ENCODE measurements at regions not wholly inside any gene's neighbourhood (a gene's known extent, or its start where the extent isn't known, plus 50 kb on each side); places are given as distances from the start of the nearest gene placed in this dataset.

- no peak for DNase-seq
Measured at GRCh38 chr5:77948476-77948875, 172.3 kb upstream of the TBCA start.

GRCh38 chr5:77947041-77947428 is 170.9 kb upstream of the TBCA start:
- no peak for DNase-seq

- DNase-seq, result no peak
Measured at GRCh38 chr5:77946381-77947040, 170.4 kb upstream of the TBCA start.

- no peak for DNase-seq
Measured at GRCh38 chr5:77945874-77946273, 169.7 kb upstream of the TBCA start.

GRCh38 chr5:77944757-77945340 is 168.7 kb upstream of the TBCA start:
- DNase-seq, result no peak

DNA sequence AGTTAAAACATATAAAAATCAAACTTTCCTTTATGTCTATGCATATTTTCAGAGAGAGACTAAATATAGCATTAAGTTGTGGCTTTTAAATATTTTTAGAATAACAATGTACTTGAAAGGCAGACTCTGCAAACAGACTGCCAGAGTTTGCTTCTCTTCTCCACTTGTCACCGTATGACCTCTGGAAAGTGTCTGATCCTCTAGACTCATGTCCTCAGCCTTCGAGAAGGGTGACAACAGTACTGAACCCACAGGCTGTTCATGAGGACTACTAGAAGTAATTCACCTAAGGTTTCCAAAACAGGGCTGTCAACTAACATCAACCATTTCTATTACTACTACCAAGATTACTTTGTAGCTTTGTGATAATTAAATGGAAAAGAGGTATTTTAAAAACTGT is 167.7 kb upstream of the TBCA start:
- DNase-seq, result no peak

DNA sequence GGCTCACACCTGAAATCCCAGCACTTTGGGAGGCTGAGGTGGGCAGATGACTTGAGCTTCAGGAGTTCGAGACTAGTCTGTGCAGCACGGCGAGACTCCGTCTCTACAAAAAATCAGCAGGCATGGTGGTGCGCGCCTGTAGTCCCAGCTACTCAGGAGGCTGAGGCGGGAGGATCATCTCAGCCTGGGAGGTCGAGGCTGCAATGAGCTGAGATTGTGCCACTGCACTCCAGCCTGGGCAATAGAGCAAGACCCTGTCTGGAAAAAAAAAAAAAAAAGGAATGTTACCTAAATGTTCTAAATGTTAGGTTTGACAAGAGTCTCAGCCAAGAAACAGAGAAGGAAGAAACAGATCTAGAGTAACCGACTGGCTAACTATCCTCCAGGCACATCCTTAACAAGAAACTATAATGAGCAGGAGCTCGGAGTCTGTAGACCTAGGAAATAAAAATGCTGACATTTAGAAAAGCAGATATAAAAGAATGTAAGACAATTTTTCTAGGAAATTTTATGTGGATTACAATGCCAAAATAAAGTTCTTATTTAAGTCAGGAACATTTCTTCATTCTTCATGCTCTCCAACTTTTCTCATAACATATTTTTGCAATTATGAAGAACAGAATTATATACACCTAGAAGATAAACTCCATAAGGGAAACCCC is 166.6 kb upstream of the TBCA start:
- DNase-seq, result no peak

GRCh38 chr5:77937015-77937908 is 161.1 kb upstream of the TBCA start:
- DNase-seq, result no peak

DNA sequence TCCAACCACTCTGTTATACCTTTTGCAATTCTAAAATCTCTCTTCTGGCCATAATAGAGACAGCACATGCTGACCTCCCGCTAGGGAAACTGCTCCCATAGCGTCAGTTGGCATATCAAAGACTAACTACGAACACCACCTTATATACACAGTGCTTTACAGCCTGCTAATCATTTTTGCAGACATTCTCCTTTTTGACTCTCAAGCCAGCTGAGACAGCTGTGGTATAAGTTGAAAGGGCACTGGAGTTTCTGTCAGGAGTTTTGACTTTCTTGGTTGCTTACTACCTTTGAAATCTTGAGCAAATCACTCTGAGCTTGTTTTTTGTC is 160.2 kb upstream of the TBCA start:
- no peak for DNase-seq

GRCh38 chr5:77935506-77936364 is 159.6 kb upstream of the TBCA start:
- no peak for DNase-seq

- DNase-seq, result no peak
Measured at GRCh38 chr5:77928776-77929300, 152.7 kb upstream of the TBCA start.

GRCh38 chr5:77926337-77926736 is 150.2 kb upstream of the TBCA start:
- no peak for DNase-seq

DNA sequence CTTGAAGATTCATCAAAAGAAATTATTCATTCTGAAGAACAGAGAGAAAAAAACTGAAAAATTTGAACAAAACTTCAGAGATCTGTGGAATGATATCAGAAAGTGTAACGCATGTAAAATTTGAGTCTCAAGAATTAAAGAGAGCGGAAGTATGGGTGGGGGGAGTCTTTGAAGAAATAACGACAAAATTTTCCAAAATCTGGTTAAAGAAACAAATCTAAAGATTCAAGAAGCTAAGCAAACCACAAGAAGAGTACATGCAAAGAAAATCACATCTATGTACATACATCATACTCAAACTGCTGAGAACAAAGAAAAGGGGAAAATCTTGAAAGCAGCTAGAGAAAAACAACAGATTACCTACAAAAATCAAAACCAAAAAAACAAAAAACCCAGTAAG is 149.4 kb upstream of the TBCA start:
- no peak for DNase-seq

DNA sequence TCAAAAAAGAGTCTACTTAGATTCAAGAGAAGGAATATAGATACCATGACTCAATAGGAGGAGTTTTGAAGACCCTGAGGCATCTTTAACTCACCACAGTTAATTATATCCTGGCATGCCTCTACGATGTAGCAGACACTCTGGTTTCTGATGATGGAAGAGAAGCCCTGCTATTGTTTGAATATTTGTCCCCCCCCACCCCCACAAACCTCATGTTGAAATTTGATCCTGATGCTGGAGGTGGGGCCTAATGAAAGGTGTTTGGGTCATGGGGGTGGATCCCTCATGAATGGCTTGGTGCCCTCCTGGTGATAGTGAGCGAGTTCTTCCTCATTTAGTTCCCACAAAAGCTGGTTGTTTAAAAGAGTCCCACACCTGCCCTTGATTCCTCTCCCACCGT is 147.9 kb upstream of the TBCA start:
- DNase-seq, result no peak

DNA sequence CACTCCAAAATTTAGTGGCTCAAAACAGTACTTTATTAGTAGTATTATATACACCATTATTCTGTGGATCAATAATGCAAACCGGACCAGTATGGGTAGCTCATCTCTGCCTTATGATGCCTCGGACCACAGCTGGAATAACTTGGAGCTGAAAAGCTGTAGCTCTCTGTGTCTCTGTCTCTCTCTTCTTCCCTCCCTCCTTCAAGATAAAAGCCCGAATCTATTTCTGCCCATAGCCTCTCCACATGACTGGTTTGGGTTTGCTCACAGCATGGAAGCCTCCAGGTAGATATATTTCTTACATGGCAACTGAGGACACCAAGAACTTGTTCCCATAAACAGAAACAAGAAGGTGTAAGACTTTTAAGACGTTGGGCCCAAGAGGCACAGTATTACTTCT is 147.5 kb upstream of the TBCA start:
- DNase-seq, result no peak

DNA sequence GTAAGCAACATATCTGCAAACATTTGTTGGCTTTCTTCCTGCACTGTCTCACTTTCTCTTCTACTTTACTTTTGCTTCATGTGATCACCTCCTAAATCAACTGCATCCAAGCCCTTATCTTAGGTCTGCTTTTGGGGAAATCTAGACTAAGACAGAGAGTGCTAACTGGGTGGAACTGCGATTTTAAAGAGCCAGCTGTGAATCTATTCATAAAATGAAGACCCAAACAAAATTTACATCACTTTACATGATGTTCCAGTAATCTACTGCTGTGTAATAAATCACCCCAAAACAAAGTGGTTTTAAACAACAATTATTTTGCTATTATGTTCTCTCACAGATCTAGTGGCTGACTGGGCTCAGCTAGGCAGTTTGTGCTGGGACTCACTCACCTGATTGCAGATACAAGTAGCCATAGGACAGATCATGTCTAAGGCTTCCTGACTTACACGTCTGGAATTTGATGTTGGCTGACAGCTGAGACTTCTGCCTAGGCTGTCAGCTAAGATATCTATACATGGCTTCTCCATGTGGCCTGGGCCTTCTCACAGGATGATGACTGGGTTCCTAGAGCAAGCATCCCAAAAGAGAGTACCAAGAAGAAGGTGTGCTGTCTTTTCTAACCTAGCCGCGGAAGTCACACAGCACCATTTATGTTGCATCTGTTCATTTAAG is 145.1 kb upstream of the TBCA start:
- no peak for DNase-seq

- DNase-seq, result no peak
Measured at GRCh38 chr5:77920359-77921058, 144.4 kb upstream of the TBCA start.

DNA sequence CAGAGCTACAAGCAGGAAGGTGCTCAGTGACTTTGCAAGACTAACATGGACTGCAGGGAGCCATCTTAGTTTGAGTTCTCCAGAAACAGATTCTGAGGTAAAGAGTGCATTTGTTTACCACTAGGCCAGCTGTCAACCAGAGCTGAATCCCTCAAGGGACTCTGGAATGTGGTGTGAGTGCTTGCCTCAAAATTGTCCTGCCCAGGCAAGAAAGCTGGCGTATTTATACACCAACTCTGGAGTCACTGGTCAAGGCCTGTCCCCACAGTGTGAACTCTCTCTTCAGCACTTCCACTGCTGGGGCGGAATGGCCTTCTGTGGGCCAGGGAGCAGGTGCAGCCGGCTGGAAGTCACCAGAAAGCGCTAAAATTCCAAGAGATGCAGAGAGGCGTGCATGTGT is 139.2 kb upstream of the TBCA start:
- DNase-seq, result no peak

- no peak for DNase-seq
Measured at GRCh38 chr5:77912721-77913120, 136.6 kb upstream of the TBCA start.

DNA sequence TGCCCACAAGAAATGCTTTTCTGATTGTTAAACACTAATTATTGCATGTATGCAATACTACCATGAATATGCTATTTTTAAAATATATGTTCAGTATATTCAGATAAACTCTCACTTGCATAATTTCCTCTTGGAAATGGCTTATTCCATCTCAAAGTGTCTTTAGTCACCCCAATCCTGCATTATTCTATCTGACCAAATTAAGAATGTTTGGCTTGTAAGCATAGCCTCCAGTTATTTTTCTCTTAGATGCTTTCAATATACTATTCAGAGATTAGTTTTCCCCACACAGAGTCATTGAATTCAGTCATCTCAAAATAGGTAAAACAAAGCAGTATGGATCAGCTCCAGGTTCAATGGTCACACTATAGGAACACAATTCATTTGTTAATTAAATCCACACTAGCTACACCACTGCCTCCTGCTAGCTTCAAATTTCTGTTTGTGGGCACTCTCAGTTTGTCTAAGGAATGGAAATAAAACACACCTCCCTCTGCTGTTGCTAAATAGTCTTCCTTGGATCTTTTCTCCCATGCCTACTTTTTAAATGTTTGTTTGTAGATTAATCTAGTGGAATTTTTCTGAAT is 134.6 kb upstream of the TBCA start:
- DNase-seq, result no peak

Data from left kidney (tissue), 1 donor.